ENCODE measurements at regions not wholly inside any gene's neighbourhood (a gene's known extent, or its start where the extent isn't known, plus 50 kb on each side); places are given as distances from the start of the nearest gene placed in this dataset.

DNA sequence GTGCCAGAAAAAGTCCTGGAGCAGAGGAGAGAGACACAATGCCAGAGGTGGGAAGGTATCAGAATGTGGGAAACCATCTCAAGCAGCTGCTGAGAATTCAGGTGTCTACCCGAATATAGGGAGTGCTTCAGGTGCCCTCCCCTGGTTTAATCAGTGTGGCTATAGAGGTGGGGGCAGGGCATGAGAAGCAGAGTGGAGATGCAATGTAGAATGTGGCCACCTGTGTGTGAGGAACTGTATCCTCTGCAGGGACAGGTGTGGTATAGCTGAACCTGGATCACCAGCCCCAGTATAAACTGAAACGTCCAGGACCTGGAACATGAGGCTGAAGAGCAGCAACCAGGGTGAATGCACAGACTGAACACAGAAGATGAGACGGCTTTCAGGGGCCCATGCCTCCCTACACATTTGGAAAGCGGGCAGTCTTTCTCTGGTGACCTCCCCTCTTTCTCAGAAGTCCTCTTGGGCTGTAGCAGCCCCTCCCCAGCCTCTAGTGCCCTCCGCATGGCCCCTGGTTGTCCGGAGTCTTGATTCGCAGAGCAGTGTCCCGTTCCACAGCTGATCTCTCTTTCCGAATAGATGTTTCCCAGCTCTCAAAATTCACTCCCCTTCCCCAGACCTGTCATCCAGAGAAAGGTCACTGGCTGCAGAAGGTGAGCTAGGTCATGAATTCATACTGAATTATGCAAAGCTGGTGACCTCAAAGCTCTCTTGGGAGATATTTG lies 103.1 kb downstream of the ABHD5 start:
- no peak overlapping the region for H3K27ac ChIP-seq
- no peak for TF ChIP-seq CTCF (IDR thresholded peaks at IDR 0.05)
- H3K4me3 ChIP-seq: no peak overlapping the region
- no peak for DNase-seq
- ATAC-seq: no peak
- no peaks in the 10 kb centered on the region for H3K36me3 ChIP-seq
- no peaks in the 10 kb centered on the region for H3K4me1 ChIP-seq
- H3K9me3 ChIP-seq: no peaks in the 10 kb centered on the region
- H3K27me3 ChIP-seq (ENCODE audit: low read depth): no peaks in the 10 kb centered on the region
- intact Hi-C loops (cut with DNase I): no loop called here

GRCh38 chr3:43794776-43795175 lies 104.0 kb downstream of the ABHD5 start:
- Histone ChIP-seq H3K9me3 (no peaks in the 10 kb centered on the region), H3K36me3 (no peaks in the 10 kb centered on the region), H3K4me1 (no peaks in the 10 kb centered on the region), H3K27me3 (ENCODE audit: low read depth) (no peaks in the 10 kb centered on the region), H3K27ac (no peak overlapping the region), H3K4me3 (no peak overlapping the region)
- intact Hi-C loops (cut with DNase I): no loop called here
- DNase-seq (no peak), ATAC-seq (no peak)
- TF ChIP-seq CTCF (IDR thresholded peaks at IDR 0.05): no peak

DNA sequence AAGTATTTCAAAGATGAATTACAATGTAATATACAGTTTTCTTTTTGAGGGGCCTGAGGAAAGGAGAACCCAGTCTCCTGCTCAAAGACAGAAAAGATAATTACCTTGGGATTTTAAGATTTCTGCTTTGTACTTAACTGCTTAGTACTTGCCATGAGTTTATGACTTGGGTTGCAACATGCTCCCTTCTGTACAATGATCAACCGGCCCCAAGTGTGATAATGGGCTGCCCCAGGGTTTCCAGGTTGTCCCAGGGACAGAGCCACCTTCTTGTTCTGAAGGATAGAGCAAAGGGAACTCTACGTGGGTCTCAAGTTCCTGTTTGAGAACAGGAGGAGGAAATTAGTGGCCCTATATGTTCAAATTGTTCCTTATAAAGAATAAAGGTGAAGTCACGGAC lies 104.8 kb downstream of the ABHD5 start:
- TF ChIP-seq CTCF (IDR thresholded peaks at IDR 0.05): no peak
- no peak for ATAC-seq
- H3K4me1 ChIP-seq: no peaks in the 10 kb centered on the region
- intact Hi-C loops (cut with DNase I): no loop called here
- H3K27ac ChIP-seq: no peak overlapping the region
- H3K9me3 ChIP-seq: no peaks in the 10 kb centered on the region
- H3K4me3 ChIP-seq: no peak overlapping the region
- H3K36me3 ChIP-seq: no peaks in the 10 kb centered on the region
- no peak for DNase-seq
- no peaks in the 10 kb centered on the region for H3K27me3 ChIP-seq (ENCODE audit: low read depth)

GRCh38 chr3:43796041-43796596 lies 105.4 kb downstream of the ABHD5 start:
- no peak overlapping the region for H3K27ac ChIP-seq
- H3K9me3 ChIP-seq: no peaks in the 10 kb centered on the region
- H3K4me1 ChIP-seq: no peaks in the 10 kb centered on the region
- intact Hi-C loops (cut with DNase I): no loop called here
- H3K4me3 ChIP-seq: no peak overlapping the region
- no peaks in the 10 kb centered on the region for H3K27me3 ChIP-seq (ENCODE audit: low read depth)
- ATAC-seq (no peak), DNase-seq (no peak)
- TF ChIP-seq CTCF (IDR thresholded peaks at IDR 0.05): no peak
- H3K36me3 ChIP-seq: no peaks in the 10 kb centered on the region

DNA sequence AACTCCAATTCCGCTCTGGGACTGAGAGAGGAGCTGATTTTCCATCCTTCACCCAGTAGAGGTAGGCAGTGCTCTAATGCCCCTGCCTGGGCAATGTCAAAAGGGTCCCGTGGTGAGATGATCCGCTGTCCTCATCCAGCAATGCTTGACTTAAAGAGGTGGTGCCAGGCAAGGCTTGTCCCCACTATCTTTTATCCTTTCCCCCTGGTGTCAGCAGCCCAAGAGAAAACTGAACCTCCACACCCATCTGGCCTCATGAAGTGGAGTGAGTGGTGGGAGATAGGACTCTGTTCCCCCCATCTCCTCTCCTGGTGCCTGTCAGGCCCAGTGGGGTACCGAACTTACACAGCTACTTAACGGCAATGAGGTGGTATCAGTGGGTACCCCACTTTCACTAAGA lies 107.1 kb downstream of the ABHD5 start:
- no peaks in the 10 kb centered on the region for H3K4me1 ChIP-seq
- no peak for TF ChIP-seq CTCF (IDR thresholded peaks at IDR 0.05)
- no peak overlapping the region for H3K4me3 ChIP-seq
- no peak overlapping the region for H3K27ac ChIP-seq
- no peaks in the 10 kb centered on the region for H3K9me3 ChIP-seq
- no peaks in the 10 kb centered on the region for H3K36me3 ChIP-seq
- ATAC-seq: no peak
- intact Hi-C loops (cut with DNase I): no loop called here
- no peak for DNase-seq
- H3K27me3 ChIP-seq (ENCODE audit: low read depth): no peaks in the 10 kb centered on the region

Measured in lower lobe of right lung (tissue), 2 donors.